HG03457 (cell line): ENCODE measurements at regions not wholly inside any gene's neighbourhood (a gene's known extent, or its start where the extent isn't known, plus 50 kb on each side); places are given as distances from the start of the nearest gene placed in this dataset.

Experiments
- ATAC-seq: cut with Tn5 transposase; IDR thresholded peaks from one replicate; pipeline ENCODE4 v1.9.1; 2021; ENCODE audit warnings: moderate number of reproducible peaks; ENCODE audit not compliant: unreplicated experiment

- ATAC-seq = no peak
Measured at GRCh38 chr20:39547546-39548408, 585.6 kb downstream of the DHX35 start.

- no peak for ATAC-seq
Measured at GRCh38 chr20:39541136-39541803, 579.1 kb downstream of the DHX35 start.

GRCh38 chr20:39538317-39538716 lies 576.2 kb downstream of the DHX35 start:
- ATAC-seq = no peak

- no peak for ATAC-seq
Measured at GRCh38 chr20:39535301-39535700, 573.2 kb downstream of the DHX35 start.

GRCh38 chr20:39534846-39535245 lies 572.7 kb downstream of the DHX35 start:
- ATAC-seq = no peak

- no peak for ATAC-seq
Measured at GRCh38 chr20:39533858-39534257, 571.7 kb downstream of the DHX35 start.

- ATAC-seq = no peak
Measured at GRCh38 chr20:39532205-39532604, 570.1 kb downstream of the DHX35 start.

- ATAC-seq = no peak
Measured at GRCh38 chr20:39528436-39528835, 566.3 kb downstream of the DHX35 start.

GRCh38 chr20:39524371-39524911 lies 562.3 kb downstream of the DHX35 start:
- no peak for ATAC-seq

GRCh38 chr20:39523405-39523804 lies 561.3 kb downstream of the DHX35 start:
- no peak for ATAC-seq

GRCh38 chr20:39518654-39519053 lies 556.5 kb downstream of the DHX35 start:
- no peak for ATAC-seq

GRCh38 chr20:39516964-39517363 lies 554.8 kb downstream of the DHX35 start:
- ATAC-seq = no peak

GRCh38 chr20:39504710-39505094 lies 542.6 kb downstream of the DHX35 start:
- no peak for ATAC-seq

- ATAC-seq = no peak
Measured at GRCh38 chr20:39503902-39504709, 542.0 kb downstream of the DHX35 start.

- no peak for ATAC-seq
Measured at GRCh38 chr20:39492223-39492797, 530.2 kb downstream of the DHX35 start.

GRCh38 chr20:39491711-39492110 lies 529.6 kb downstream of the DHX35 start:
- ATAC-seq = no peak

- no peak for ATAC-seq
Measured at GRCh38 chr20:39489986-39490560, 527.9 kb downstream of the DHX35 start.

- ATAC-seq = no peak
Measured at GRCh38 chr20:39480276-39481043, 518.3 kb downstream of the DHX35 start.

GRCh38 chr20:39479196-39479810 lies 517.2 kb downstream of the DHX35 start:
- ATAC-seq = no peak
